ENCODE measurements at regions not wholly inside any gene's neighbourhood (a gene's known extent, or its start where the extent isn't known, plus 50 kb on each side); places are given as distances from the start of the nearest gene placed in this dataset.

- no peak for TF ChIP-seq CTCF (conservative IDR thresholded peaks at IDR 0.05 in 1 of 2, IDR thresholded peaks at IDR 0.05 in 1 of 2; ENCODE audit: extremely low read depth in 1 of 2, insufficient read depth in 1 of 2, low read depth in 1 of 2, low read length in 2 of 2)
- no peak for TF ChIP-seq EZH2 (IDR thresholded peaks at IDR 0.05; ENCODE audit: borderline replicate concordance, low read length)
Observed at GRCh38 chr3:189554868-189555557, 76.2 kb upstream of the TP63 start.

Measured in mammary epithelial cell (primary cell).